Muscle layer of colon (tissue), 2 donors: ENCODE measurements at regions not wholly inside any gene's neighbourhood (a gene's known extent, or its start where the extent isn't known, plus 50 kb on each side); places are given as distances from the start of the nearest gene placed in this dataset.

Experiments used
- H3K27ac ChIP-seq: one replicate; pipeline ENCODE4 v1.7.0; 2013; ENCODE audit warnings: low read depth, mild to moderate bottlenecking, low read length, moderate library complexity
- H3K27me3 ChIP-seq, 2 donors: one replicate each; pipeline ENCODE4 v1.7.0; 2013; ENCODE audit warnings: low read length in 2 of 2, mild to moderate bottlenecking in 2 of 2; ENCODE audit not compliant: insufficient read depth in 2 of 2, control insufficient read depth in 1 of 2
- H3K36me3 ChIP-seq: one replicate; pipeline ENCODE4 v1.7.0; 2013; ENCODE audit warnings: mild to moderate bottlenecking, low read length; ENCODE audit not compliant: insufficient read depth
- H3K4me1 ChIP-seq: one replicate; pipeline ENCODE4 v1.7.0; 2013; ENCODE audit warnings: mild to moderate bottlenecking, low read length; ENCODE audit not compliant: insufficient read depth
- H3K4me3 ChIP-seq, 2 donors: one replicate each; pipeline ENCODE4 v1.7.0; 2013; ENCODE audit warnings: low read length in 2 of 2, low read depth in 1 of 2, mild to moderate bottlenecking in 1 of 2, moderate library complexity in 1 of 2
- H3K9ac ChIP-seq: one replicate; pipeline ENCODE4 v1.7.0; 2013; ENCODE audit warnings: low read length
- H3K9me3 ChIP-seq: one replicate; pipeline ENCODE4 v1.7.0; 2013; ENCODE audit warnings: mild to moderate bottlenecking, low read length
- donor health status: abdominal sarcoma.
- donor health status: Adenocarcinoma of cecum.

GRCh38 chr6:98775205-98775604 lies 59.2 kb upstream of the POU3F2 start:
- Histone ChIP-seq H3K9ac (no peak overlapping the region), H3K4me1 (no peaks in the 10 kb centered on the region), H3K27me3 (no peaks in the 10 kb centered on the region), H3K9me3 (no peaks in the 10 kb centered on the region), H3K36me3 (no peaks in the 10 kb centered on the region), H3K4me3 (no peak overlapping the region), H3K27ac (no peak overlapping the region)

GRCh38 chr6:98777762-98778161 lies 56.6 kb upstream of the POU3F2 start:
- H3K9me3 ChIP-seq: no peaks in the 10 kb centered on the region
- no peaks in the 10 kb centered on the region for H3K36me3 ChIP-seq
- no peak overlapping the region for H3K9ac ChIP-seq
- H3K4me3 ChIP-seq: no peak overlapping the region
- H3K27ac ChIP-seq: no peak overlapping the region
- no peaks in the 10 kb centered on the region for H3K27me3 ChIP-seq
- H3K4me1 ChIP-seq: no peaks in the 10 kb centered on the region

GRCh38 chr6:98779618-98780017 lies 54.8 kb upstream of the POU3F2 start:
- Histone ChIP-seq H3K27me3 (no peaks in the 10 kb centered on the region), H3K27ac (no peak overlapping the region), H3K36me3 (no peaks in the 10 kb centered on the region), H3K9me3 (no peaks in the 10 kb centered on the region), H3K4me1 (no peaks in the 10 kb centered on the region), H3K9ac (no peak overlapping the region), H3K4me3 (no peak overlapping the region)

GRCh38 chr6:98782772-98783171 lies 51.6 kb upstream of the POU3F2 start:
- H3K36me3 ChIP-seq: no peaks in the 10 kb centered on the region
- H3K9ac ChIP-seq: no peak overlapping the region
- H3K9me3 ChIP-seq: no peaks in the 10 kb centered on the region
- no peaks in the 10 kb centered on the region for H3K4me1 ChIP-seq
- no peak overlapping the region for H3K4me3 ChIP-seq
- peaks cover 0 to 4% of the 10 kb centered on the region in 2 donors for H3K27me3 ChIP-seq
- H3K27ac ChIP-seq: no peak overlapping the region

- no peaks in the 10 kb centered on the region for H3K36me3 ChIP-seq
Observed at GRCh38 chr6:98783578-98783977, 50.8 kb upstream of the POU3F2 start.

More at GRCh38 chr6:98783578-98783977, 50.8 kb upstream of the POU3F2 start:
- Histone ChIP-seq H3K9me3 (no peaks in the 10 kb centered on the region), H3K4me1 (no peaks in the 10 kb centered on the region), H3K9ac (no peak overlapping the region), H3K27ac (no peak overlapping the region), H3K4me3 (no peak overlapping the region), H3K27me3 (peaks cover 0 to 4% of the 10 kb centered on the region in 2 donors)
